ENCODE measurements at regions not wholly inside any gene's neighbourhood (a gene's known extent, or its start where the extent isn't known, plus 50 kb on each side); places are given as distances from the start of the nearest gene placed in this dataset.

DNA sequence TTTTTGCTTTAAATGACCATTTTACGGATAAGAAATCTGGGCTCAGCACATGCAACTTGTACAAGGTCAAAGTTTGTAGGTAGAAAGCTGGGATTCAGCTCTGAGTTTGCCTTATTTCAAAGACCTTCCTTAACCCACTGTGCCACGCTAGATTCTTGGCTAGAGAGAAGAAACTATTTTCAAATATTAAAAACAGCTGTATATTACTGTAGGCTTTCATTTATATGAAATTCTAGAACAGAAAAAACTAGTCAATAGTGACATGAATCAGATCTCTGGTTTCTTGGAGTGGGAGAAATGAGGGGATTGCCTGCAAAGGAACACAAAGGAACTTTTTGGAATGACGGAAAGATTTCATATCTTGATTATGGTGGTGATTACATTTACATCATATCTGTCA lies 53.0 kb upstream of the C1GALT1 start:
- no peak overlapping the region for H3K23ac ChIP-seq (ENCODE audit: insufficient read length, low read depth, low read length)
- no peaks in the 10 kb centered on the region for H3K79me1 ChIP-seq (ENCODE audit: insufficient read depth, low read depth, low read length, poor library complexity, severe bottlenecking)
- no peak for TF ChIP-seq CTCF (conservative IDR thresholded peaks at IDR 0.05)
- H3K18ac ChIP-seq (ENCODE audit: insufficient read length, low read depth, low read length) = no peak overlapping the region
- no peak overlapping the region for H3K4ac ChIP-seq (ENCODE audit: low read depth, low read length)
- H3K9ac ChIP-seq (ENCODE audit: extremely low read depth, insufficient read length, low read length) = no peak overlapping the region
- H2BK15ac ChIP-seq (ENCODE audit: low read depth, low read length) = no peak overlapping the region
- no peaks in the 10 kb centered on the region for H3K79me2 ChIP-seq (ENCODE audit: insufficient read depth, low read length)
- no peaks in the 10 kb centered on the region for H4K20me1 ChIP-seq (ENCODE audit: control insufficient read depth, insufficient read depth, insufficient read length)
- H2BK20ac ChIP-seq (ENCODE audit: low read depth, low read length, poor library complexity, severe bottlenecking) = no peak overlapping the region
- H2BK12ac ChIP-seq (ENCODE audit: insufficient read length, low read depth, low read length) = no peak overlapping the region
- no peaks in the 10 kb centered on the region; the same call in 1 of the 2 replicates for H3K4me1 ChIP-seq (ENCODE audit: insufficient read depth, low read length)
- H3K14ac ChIP-seq (ENCODE audit: insufficient read depth, low read length) = no peak overlapping the region
- H4K91ac ChIP-seq (ENCODE audit: insufficient read length, low read depth, low read length) = no peak overlapping the region
- H3K4me3 Mint-ChIP-seq = no peak overlapping the region
- no peaks in the 10 kb centered on the region for H3K23me2 ChIP-seq (ENCODE audit: insufficient read length, low read depth, low read length, poor library complexity, severe bottlenecking)
- no peak overlapping the region for H4K5ac ChIP-seq (ENCODE audit: insufficient read length, low read depth, low read length)
- H3K4me2 ChIP-seq (ENCODE audit: insufficient read depth, insufficient read length, low read length) = no peak overlapping the region
- no peak overlapping the region for H2AK5ac ChIP-seq (ENCODE audit: insufficient read length, low read length)
- no CpG with 5 or more reads among the region's 3 CpGs for WGBS (ENCODE audit: extremely low coverage, insufficient read length, low lambda C conversion rate)
- no peak overlapping the region for H2AFZ ChIP-seq (ENCODE audit: low read length)
- H3K27me3 ChIP-seq (ENCODE audit: insufficient read depth, low read length) = no peaks in the 10 kb centered on the region
- H3K27me3 Mint-ChIP-seq (ENCODE audit: low read depth) = 0 out of 2 replicates have a peak, but pooled peaks cover under 1% of the 10 kb centered on the region
- H4K8ac ChIP-seq (replicated peaks; ENCODE audit: insufficient read length, low read depth, low read length) = no peak overlapping the region
- peaks cover 0 to under 1% (median 0%) of the 10 kb centered on the region in 3 experiments; a peak in 1 of 7 replicates for H3K36me3 Mint-ChIP-seq (ENCODE audit: insufficient read depth in 1 of 3, low read depth in 3 of 3)
- H2BK120ac ChIP-seq (ENCODE audit: low read depth, low read length, poor library complexity, severe bottlenecking) = no peak overlapping the region
- H2BK5ac ChIP-seq (ENCODE audit: insufficient read length, low read length) = no peak overlapping the region
- H3K9me3 ChIP-seq (ENCODE audit: control insufficient read depth, low read depth, low read length) = no peaks in the 10 kb centered on the region
- DNase-seq = no peak
- no peak overlapping the region for H3T11ph ChIP-seq (ENCODE audit: low read length)
- H3K27ac Mint-ChIP-seq = no peak overlapping the region
- H3K56ac ChIP-seq (ENCODE audit: insufficient read length, low read depth, low read length) = no peak overlapping the region
- no peak overlapping the region for H3K27ac ChIP-seq (ENCODE audit: insufficient read length, low read depth, low read length)
- H3K4me1 Mint-ChIP-seq = peaks cover 8 to 11% of the 10 kb centered on the region in 2 experiments
- peaks cover 0 to under 1% of the 10 kb centered on the region in 2 experiments; a peak in 1 of 5 replicates for H3K9me3 Mint-ChIP-seq
